ENCODE measurements at regions not wholly inside any gene's neighbourhood (a gene's known extent, or its start where the extent isn't known, plus 50 kb on each side); places are given as distances from the start of the nearest gene placed in this dataset.
A peak's percentile ranks its signal among the peaks of the same experiment; 100 is the strongest.

- Histone ChIP-seq H3K4me3 (ENCODE audit: low read length) (no peak overlapping the region), H2AFZ (ENCODE audit: low read length) (no peak overlapping the region), H3F3A (ENCODE audit: insufficient read depth, low read length) (no peaks in the 10 kb centered on the region), H3K4me1 (ENCODE audit: low read length) (no peaks in the 10 kb centered on the region), H3K9ac (ENCODE audit: low read length) (no peak overlapping the region), H3K9me2 (replicated peaks; ENCODE audit: insufficient read depth, low read length) (no peaks in the 10 kb centered on the region), H3K27ac (ENCODE audit: low read length) (no peak overlapping the region), H4K20me1 (ENCODE audit: insufficient read depth, low read length) (no peaks in the 10 kb centered on the region), H3K36me3 (replicated peaks; ENCODE audit: insufficient read depth, low read length) (no peaks in the 10 kb centered on the region), H3K79me2 (ENCODE audit: low read length) (no peaks in the 10 kb centered on the region), H3K27me3 (replicated peaks; ENCODE audit: insufficient read depth, low read length) (no peaks in the 10 kb centered on the region), H3K9me3 (replicated peaks; ENCODE audit: insufficient read depth, low read length) (no peaks in the 10 kb centered on the region), H3K4me2 (ENCODE audit: low read depth, low read length) (no peak overlapping the region)
- TF ChIP-seq, protein P1, sequence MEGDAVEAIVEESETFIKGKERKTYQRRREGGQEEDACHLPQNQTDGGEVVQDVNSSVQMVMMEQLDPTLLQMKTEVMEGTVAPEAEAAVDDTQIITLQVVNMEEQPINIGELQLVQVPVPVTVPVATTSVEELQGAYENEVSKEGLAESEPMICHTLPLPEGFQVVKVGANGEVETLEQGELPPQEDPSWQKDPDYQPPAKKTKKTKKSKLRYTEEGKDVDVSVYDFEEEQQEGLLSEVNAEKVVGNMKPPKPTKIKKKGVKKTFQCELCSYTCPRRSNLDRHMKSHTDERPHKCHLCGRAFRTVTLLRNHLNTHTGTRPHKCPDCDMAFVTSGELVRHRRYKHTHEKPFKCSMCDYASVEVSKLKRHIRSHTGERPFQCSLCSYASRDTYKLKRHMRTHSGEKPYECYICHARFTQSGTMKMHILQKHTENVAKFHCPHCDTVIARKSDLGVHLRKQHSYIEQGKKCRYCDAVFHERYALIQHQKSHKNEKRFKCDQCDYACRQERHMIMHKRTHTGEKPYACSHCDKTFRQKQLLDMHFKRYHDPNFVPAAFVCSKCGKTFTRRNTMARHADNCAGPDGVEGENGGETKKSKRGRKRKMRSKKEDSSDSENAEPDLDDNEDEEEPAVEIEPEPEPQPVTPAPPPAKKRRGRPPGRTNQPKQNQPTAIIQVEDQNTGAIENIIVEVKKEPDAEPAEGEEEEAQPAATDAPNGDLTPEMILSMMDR (IDR thresholded peaks at IDR 0.05; ENCODE audit: low read length): no peak
- no peak for TF ChIP-seq EZH2 (optimal IDR thresholded peaks at IDR 0.05; ENCODE audit: low read depth, low read length)
- no peak for TF ChIP-seq EZH2phosphoT487 (IDR thresholded peaks at IDR 0.05; ENCODE audit: low read length)
- no peak for DNase-seq
These were observed 82.3 kb upstream of the SPRED2 start for GRCh38 chr2:65514555-65515195.

GRCh38 chr2:65512783-65513182, 80.4 kb upstream of the SPRED2 start:
- no peak for DNase-seq
- H3K36me3 ChIP-seq (replicated peaks; ENCODE audit: insufficient read depth, low read length): no peaks in the 10 kb centered on the region
- no peaks in the 10 kb centered on the region for H3K4me1 ChIP-seq (ENCODE audit: low read length)
- H3K9ac ChIP-seq (ENCODE audit: low read length): no peak overlapping the region
- H3K9me3 ChIP-seq (replicated peaks; ENCODE audit: insufficient read depth, low read length): no peaks in the 10 kb centered on the region
- TF ChIP-seq EZH2 (optimal IDR thresholded peaks at IDR 0.05; ENCODE audit: low read depth, low read length) (no peak), EZH2phosphoT487 (IDR thresholded peaks at IDR 0.05; ENCODE audit: low read length) (no peak)
- no peaks in the 10 kb centered on the region for H3K9me2 ChIP-seq (replicated peaks; ENCODE audit: insufficient read depth, low read length)
- no peaks in the 10 kb centered on the region for H4K20me1 ChIP-seq (ENCODE audit: insufficient read depth, low read length)
- H2AFZ ChIP-seq (ENCODE audit: low read length): no peak overlapping the region
- H3K79me2 ChIP-seq (ENCODE audit: low read length): no peaks in the 10 kb centered on the region
- no peak overlapping the region for H3K4me3 ChIP-seq (ENCODE audit: low read length)
- H3F3A ChIP-seq (ENCODE audit: insufficient read depth, low read length): no peaks in the 10 kb centered on the region
- H3K27me3 ChIP-seq (replicated peaks; ENCODE audit: insufficient read depth, low read length): no peaks in the 10 kb centered on the region
- H3K4me2 ChIP-seq (ENCODE audit: low read depth, low read length): no peak overlapping the region
- H3K27ac ChIP-seq (ENCODE audit: low read length): no peak overlapping the region

DNA sequence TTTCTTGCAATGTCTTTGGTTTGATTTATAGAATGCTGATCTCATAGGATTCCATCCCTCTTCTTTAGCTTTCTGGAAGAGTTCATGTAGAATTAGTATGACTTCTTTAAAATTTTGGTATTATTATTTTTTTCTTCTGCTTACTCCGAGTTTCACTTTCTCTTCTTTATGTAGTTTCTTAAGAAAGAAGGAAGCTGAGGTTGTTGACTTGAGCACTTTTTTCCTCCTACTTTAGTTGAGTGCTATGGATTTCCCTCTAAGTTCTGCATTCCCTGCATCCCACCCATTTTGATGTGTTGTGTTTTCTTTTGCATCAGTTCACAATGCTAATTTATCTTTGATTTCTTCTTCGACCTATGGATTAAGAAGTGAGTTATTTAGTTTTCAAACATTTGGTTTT, 78.9 kb upstream of the SPRED2 start:
- TF ChIP-seq EZH2 (optimal IDR thresholded peaks at IDR 0.05; ENCODE audit: low read depth, low read length): no peak
- TF ChIP-seq EZH2phosphoT487 (IDR thresholded peaks at IDR 0.05; ENCODE audit: low read length): no peak
- TF ChIP-seq, protein P1 (IDR thresholded peaks at IDR 0.05; ENCODE audit: low read length): no peak
- H3K27ac ChIP-seq (ENCODE audit: low read length): no peak overlapping the region
- H3K4me2 ChIP-seq (ENCODE audit: low read depth, low read length): peak overlapping the region; percentile 9; the same call in 1 of the 2 replicates
- H3F3A ChIP-seq (ENCODE audit: insufficient read depth, low read length): no peaks in the 10 kb centered on the region
- H3K4me1 ChIP-seq (ENCODE audit: low read length): no peaks in the 10 kb centered on the region
- H2AFZ ChIP-seq (ENCODE audit: low read length): no peak overlapping the region
- H3K9me3 ChIP-seq (replicated peaks; ENCODE audit: insufficient read depth, low read length): no peaks in the 10 kb centered on the region
- no peak overlapping the region for H3K9ac ChIP-seq (ENCODE audit: low read length)
- H3K36me3 ChIP-seq (replicated peaks; ENCODE audit: insufficient read depth, low read length): no peaks in the 10 kb centered on the region
- H3K4me3 ChIP-seq (ENCODE audit: low read length): no peak overlapping the region
- H4K20me1 ChIP-seq (ENCODE audit: insufficient read depth, low read length): no peaks in the 10 kb centered on the region
- no peak for DNase-seq
- no peaks in the 10 kb centered on the region for H3K9me2 ChIP-seq (replicated peaks; ENCODE audit: insufficient read depth, low read length)
- H3K79me2 ChIP-seq (ENCODE audit: low read length): no peaks in the 10 kb centered on the region
- no peaks in the 10 kb centered on the region for H3K27me3 ChIP-seq (replicated peaks; ENCODE audit: insufficient read depth, low read length)

GRCh38 chr2:65508225-65508624, 75.8 kb upstream of the SPRED2 start:
- no peaks in the 10 kb centered on the region for H3K79me2 ChIP-seq (ENCODE audit: low read length)
- H3F3A ChIP-seq (ENCODE audit: insufficient read depth, low read length): no peaks in the 10 kb centered on the region
- H3K27ac ChIP-seq (ENCODE audit: low read length): no peak overlapping the region
- H3K4me1 ChIP-seq (ENCODE audit: low read length): no peaks in the 10 kb centered on the region
- H2AFZ ChIP-seq (ENCODE audit: low read length): no peak overlapping the region
- no peaks in the 10 kb centered on the region for H4K20me1 ChIP-seq (ENCODE audit: insufficient read depth, low read length)
- no peak for DNase-seq
- no peak overlapping the region for H3K4me3 ChIP-seq (ENCODE audit: low read length)
- no peaks in the 10 kb centered on the region for H3K9me2 ChIP-seq (replicated peaks; ENCODE audit: insufficient read depth, low read length)
- H3K27me3 ChIP-seq (replicated peaks; ENCODE audit: insufficient read depth, low read length): no peaks in the 10 kb centered on the region
- no peaks in the 10 kb centered on the region for H3K9me3 ChIP-seq (replicated peaks; ENCODE audit: insufficient read depth, low read length)
- TF ChIP-seq EZH2phosphoT487 (IDR thresholded peaks at IDR 0.05; ENCODE audit: low read length): no peak
- TF ChIP-seq, protein P1 (IDR thresholded peaks at IDR 0.05; ENCODE audit: low read length): no peak
- TF ChIP-seq EZH2 (optimal IDR thresholded peaks at IDR 0.05; ENCODE audit: low read depth, low read length): no peak
- H3K9ac ChIP-seq (ENCODE audit: low read length): no peak overlapping the region
- H3K4me2 ChIP-seq (ENCODE audit: low read depth, low read length): no peak overlapping the region
- H3K36me3 ChIP-seq (replicated peaks; ENCODE audit: insufficient read depth, low read length): no peaks in the 10 kb centered on the region
